ENCODE measurements at regions not wholly inside any gene's neighbourhood (a gene's known extent, or its start where the extent isn't known, plus 50 kb on each side); places are given as distances from the start of the nearest gene placed in this dataset.

DNA sequence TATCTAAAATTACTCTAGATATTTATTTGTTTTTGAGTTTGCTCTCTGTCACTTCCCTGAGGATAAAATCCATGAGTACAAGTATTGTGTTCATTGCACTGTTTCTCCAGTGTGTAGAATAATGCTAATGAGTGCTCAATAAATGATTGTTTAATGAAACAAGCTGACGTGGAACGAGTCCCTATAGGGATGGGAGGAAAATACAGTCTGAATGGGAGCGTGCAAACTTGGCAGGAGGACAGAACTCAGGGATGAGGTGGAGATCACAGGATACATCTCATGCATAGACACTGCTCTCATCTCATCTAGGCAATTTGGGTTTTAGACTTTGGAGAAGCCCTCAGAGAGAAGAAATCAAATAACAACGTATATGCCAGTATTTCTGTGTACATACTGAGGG, 58.4 kb upstream of the ZC3H12C start:
- Histone ChIP-seq H3K27ac (no peak overlapping the region), H3K27me3 (no peaks in the 10 kb centered on the region), H3K9me3 (no peaks in the 10 kb centered on the region), H3K36me3 (no peaks in the 10 kb centered on the region), H3K4me1 (no peaks in the 10 kb centered on the region), H3K4me3 (no peak overlapping the region)
- TF ChIP-seq CTCF (IDR thresholded peaks at IDR 0.05) (no peak), POLR2A (IDR thresholded peaks at IDR 0.05) (no peak), POLR2AphosphoS5 (IDR thresholded peaks at IDR 0.05; ENCODE audit: insufficient read depth in 1 of 2, low read depth in 1 of 2) (no peak)
- intact Hi-C loops (cut with DNase I) = no loop called here
- DNase-seq (ENCODE audit: extremely low spot score in 2 of 2) = no peak

DNA sequence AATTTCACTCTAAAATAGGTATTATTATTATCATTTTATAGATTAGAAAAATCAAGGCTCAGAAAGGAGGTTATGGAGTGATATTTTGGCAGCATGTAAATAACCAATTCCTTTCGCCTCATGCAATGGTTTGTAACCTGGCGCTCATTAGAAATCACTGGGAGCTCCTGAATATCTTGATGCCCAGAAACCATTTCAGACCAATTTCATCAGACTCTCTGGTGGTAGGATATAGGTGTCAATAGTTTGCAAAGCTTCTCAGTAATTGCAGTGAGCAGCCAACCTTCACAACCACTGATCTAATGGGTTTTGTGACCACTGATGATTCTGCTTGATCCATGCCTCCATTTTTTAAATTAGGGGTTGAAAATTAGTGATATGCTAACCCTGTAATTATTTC, 57.8 kb upstream of the ZC3H12C start:
- DNase-seq (ENCODE audit: extremely low spot score in 2 of 2) = no peak
- H3K36me3 ChIP-seq = no peaks in the 10 kb centered on the region
- no peaks in the 10 kb centered on the region for H3K4me1 ChIP-seq
- no peak for TF ChIP-seq POLR2AphosphoS5 (IDR thresholded peaks at IDR 0.05; ENCODE audit: insufficient read depth in 1 of 2, low read depth in 1 of 2)
- no peak for TF ChIP-seq CTCF (IDR thresholded peaks at IDR 0.05)
- no peak for TF ChIP-seq POLR2A (IDR thresholded peaks at IDR 0.05)
- H3K27ac ChIP-seq = no peak overlapping the region
- intact Hi-C loops (cut with DNase I) = no loop called here
- no peaks in the 10 kb centered on the region for H3K27me3 ChIP-seq
- H3K9me3 ChIP-seq = no peaks in the 10 kb centered on the region
- H3K4me3 ChIP-seq = no peak overlapping the region

GRCh38 chr11:110038201-110038600, 55.0 kb upstream of the ZC3H12C start:
- intact Hi-C loops (cut with DNase I) = no loop called here
- no peaks in the 10 kb centered on the region for H3K9me3 ChIP-seq
- no peaks in the 10 kb centered on the region for H3K4me1 ChIP-seq
- H3K27me3 ChIP-seq = no peaks in the 10 kb centered on the region
- no peak overlapping the region for H3K27ac ChIP-seq
- H3K4me3 ChIP-seq = no peak overlapping the region
- DNase-seq (ENCODE audit: extremely low spot score in 2 of 2) = no peak
- H3K36me3 ChIP-seq = no peaks in the 10 kb centered on the region
- TF ChIP-seq CTCF (IDR thresholded peaks at IDR 0.05) (no peak), POLR2AphosphoS5 (IDR thresholded peaks at IDR 0.05; ENCODE audit: insufficient read depth in 1 of 2, low read depth in 1 of 2) (no peak), POLR2A (IDR thresholded peaks at IDR 0.05) (no peak)
